ENCODE measurements at regions not wholly inside any gene's neighbourhood (a gene's known extent, or its start where the extent isn't known, plus 50 kb on each side); places are given as distances from the start of the nearest gene placed in this dataset.

DNA sequence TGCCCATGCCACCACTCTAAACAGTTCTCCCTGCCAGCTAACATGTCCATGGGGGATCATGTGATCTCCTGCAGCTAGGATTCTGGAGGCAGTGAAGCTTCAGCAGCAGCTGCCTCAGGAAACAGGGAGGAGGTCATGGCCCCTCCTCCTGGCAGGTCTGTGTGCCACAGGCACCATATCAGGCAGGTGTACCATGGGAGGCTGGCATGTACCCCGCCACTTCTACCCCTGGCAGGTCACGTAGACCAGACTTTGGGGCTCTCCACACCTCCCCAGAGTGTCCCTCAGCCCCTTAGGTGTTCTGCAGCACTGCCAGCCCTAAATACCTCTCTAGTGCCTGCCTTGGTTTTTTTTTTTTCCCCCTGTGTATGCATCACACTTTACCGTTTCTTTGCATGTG lies 110.5 kb upstream of the FAM47C start:
- no peak for TF ChIP-seq GATA3 (IDR thresholded peaks at IDR 0.05; ENCODE audit: low read depth, low read length)
- TF ChIP-seq GATA2 (IDR thresholded peaks at IDR 0.05; ENCODE audit: low read depth, low read length): no peak

Data from SH-SY5Y (cell line).